Suppressor macrophage treated with lipopolysaccharide for 4 hours (primary cell): ENCODE measurements at regions not wholly inside any gene's neighbourhood (a gene's known extent, or its start where the extent isn't known, plus 50 kb on each side); places are given as distances from the start of the nearest gene placed in this dataset.
"Not testable (repeated sequence)": the region's sequence is repeated elsewhere in the genome, so short reads cannot be mapped to it uniquely, and the experiment has no call there.

ENCODE experiments used
- DNase-seq: peaks from one replicate; pipeline ENCODE4 v3.0.0-alpha.2; 2020

DNA sequence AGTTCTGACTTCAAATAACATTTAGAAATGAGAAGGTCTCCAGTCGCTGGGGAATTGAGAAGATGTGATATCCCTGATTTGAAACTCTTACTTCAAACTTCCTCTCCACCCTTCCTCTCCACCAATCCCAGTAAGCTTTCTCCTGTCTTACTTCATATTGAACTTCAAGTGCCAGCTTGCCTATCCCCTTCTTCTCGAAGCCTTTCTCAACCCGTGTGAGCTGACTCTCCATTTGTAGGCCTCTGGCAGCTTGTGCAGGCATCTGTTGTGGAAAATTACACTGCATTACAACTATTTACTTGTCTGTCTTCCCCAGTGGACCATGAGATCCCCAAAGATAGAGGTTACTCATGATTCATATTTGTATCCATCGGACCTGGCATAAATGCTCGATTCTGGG lies 280.8 kb upstream of the CDH5 start:
- no peak for DNase-seq

DNA sequence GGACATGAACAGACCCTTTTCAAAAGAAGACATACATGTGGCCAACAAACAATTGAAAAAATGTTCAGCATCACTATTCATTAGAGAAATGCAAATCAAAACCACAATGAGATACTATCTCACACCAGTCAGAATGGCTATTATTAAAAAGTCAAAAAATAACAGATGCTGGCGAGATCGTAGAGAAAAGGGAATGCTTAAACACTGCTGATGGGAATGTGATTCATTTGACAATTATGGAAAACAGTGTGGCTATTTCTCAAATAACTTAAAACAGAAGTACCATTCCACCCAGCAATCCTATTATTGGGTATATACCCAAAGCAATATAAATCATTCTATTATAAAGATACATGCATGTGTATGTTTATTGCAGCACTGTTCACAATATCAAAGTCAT lies 281.8 kb upstream of the CDH5 start:
- not testable (repeated sequence) for DNase-seq

DNA sequence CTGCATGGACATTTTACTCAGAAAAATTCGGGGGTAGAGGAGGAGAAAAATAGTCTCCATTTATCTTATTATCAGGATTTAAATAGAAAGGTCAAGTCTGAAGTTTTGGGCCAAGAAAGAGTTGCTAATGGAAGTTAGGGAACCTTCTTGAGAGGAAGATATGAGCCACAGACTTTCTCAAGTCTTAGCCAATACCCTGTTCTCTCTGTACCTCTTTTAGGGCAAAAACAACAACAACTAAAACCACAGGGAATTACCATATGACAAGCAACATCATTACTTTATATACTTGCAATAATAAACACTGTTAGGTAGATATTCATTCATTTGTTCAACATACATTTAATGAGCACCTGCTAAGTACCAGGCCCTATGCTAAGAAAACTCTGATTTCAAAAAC lies 282.2 kb upstream of the CDH5 start:
- DNase-seq: no peak

DNA sequence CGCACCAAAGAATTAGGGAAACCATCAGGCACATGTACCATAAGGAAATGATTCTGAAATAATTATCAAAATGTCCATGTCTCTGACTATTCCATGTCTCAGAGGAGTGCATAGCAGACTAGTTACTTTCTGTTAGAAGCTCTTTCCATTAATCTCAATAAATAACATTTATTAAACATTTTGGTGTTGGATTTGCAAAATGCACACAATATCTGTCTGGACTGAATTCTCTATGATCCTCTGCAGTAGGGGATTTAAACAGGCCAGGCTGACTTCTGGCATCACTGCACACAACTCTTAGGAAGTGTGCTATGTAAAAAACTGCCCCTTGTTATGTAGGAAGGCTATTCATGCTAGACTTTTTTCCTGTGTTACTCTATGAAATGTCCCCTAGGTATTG lies 283.3 kb upstream of the CDH5 start:
- no peak for DNase-seq

DNA sequence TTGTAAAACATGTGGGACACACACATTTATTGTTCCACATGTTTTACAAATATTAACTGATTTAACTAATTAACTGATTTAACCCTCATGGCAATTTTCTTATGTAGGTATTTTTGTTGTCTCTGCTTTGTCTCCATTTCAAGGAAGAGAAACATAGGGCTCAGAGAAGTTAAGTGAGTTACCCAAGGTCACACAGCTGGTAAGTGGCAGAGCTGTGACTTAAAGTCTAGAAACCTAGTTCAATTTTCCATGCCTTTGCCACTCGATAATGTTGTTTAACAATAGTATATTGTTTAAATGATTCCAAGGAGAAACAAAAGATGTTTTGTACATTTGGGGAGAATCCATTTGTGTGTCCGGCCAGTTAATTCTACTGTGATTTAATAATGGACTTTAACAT lies 284.1 kb upstream of the CDH5 start:
- DNase-seq: no peak

DNA sequence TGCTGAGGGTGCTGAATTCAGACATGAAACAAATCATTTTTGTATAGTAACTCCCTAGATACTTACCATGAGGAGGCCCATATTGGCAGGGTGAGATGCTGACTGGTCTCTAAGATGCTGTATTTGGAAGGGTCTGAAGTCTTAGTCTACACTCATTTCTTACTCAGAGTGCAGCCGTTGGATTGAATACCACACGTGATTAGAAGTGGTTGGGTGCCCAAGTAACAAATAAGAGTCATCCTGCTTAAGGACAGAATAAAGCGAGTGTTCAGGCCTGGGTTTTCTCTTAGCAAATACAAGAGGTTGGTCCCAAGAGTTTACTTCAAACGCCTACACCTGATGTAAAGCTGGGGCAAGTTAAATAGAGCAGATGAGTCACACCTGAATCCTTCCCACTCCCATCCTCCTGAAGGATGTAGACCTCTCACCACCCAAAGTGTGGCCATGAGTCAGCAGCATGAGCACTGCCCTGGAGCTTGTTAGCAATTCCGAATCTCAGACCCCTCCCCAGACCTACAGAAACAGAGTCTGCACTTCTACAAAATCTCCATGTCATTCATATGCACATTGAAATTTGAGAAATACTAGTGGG lies 284.6 kb upstream of the CDH5 start:
- DNase-seq: no peak

DNA sequence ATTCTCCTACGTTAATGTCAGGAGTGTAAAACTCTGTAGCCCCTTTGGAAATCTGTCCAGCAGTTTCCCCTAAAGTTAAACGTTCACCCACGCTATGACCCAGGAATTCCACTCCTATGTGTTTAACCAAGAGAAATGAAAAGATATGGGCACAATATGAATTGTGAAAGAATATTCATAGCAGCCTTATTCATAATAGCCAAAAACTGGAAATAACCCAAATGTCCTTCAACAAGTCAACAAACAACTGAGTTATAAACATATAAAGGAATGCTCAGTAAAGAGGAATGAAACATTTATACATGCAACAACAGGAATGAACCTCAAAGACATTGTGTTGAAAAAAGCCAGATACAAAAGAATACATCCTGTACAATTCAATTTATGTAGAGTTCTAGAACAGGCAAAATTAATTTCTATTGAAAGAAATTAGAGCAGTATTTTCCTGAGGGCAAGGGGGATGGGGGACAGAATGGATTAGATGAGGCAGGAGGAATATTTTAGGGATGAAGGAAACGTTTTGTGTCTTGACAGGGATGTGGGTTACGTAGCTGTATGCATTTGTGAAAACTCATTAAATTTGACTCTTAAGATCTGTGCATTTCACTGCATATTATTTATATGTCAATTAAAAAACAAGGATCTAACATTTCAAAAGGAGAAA lies 286.7 kb upstream of the CDH5 start:
- no peak for DNase-seq

DNA sequence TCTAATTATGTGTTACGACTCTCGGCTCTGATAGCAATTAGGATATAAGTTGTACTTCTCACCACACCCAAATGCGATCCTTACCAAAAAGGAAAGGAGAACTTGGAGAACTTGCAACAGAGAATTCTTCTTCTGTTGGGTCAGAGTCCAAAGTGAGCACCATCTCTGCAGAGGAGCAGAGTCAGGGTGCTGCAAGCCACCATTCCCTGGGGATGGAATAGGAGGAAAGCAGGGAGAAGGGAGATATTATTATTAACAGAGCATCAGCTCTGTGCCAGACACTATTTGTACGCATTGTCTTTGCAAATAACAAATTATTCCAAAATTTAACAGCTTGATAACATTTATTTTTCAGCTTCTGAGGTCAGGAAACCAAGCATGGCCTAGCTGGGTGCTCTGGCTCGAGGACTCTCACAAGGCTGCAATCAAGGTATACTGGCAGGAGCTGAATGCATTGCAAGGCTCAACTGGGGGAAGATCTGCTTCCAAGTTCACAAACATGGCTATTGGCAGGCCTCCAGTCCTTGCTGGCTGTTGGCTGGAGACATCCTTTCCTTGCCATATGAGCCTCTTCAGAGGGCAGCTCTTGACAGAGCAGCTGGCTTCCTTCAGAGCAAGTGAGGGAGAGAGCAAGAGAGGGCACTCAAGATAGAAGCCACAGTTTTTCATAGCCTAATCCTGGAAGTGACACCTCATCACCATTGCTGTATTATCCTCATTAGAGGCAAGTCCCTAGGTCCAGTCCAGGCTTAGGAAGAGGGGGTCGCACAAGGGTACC lies 296.2 kb upstream of the CDH5 start:
- no peak for DNase-seq

DNA sequence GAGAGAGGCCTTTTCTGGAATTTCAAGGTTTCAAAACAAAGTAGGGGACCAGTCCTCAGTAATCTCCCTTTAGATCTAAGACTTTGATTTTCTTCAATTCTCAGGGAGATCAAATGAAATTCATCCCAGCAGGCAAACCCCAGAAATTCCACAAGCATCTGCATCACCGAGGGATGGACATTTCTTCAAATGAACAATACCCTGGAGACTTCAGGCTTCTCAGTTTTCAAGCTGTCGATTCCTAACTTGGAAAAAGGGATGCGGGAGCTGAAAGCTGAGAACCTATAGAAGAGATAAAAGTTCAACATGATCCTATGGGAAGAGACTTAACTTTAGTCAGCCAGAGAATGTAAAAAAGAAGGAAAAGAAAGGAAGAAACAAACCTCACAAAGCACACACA lies 296.9 kb upstream of the CDH5 start:
- DNase-seq: no peak

DNA sequence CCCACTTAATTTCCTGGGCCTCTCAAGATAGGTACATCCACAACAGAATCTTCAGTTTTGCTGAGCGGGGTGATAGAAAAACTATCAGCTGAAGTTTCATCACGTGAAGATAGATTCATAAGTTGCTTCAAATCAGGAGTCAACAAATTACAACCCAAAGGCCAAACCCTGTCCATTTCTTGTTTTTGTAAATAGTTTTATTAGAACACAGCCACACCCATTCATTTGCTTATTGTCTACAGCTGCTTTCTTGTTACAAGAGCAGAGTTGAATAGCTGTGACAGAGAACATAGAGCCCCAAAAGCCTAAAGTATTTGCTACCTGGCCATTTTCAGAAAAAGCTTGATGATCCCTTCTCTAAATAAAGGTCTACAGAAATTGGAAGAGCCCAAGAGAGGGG lies 300.1 kb upstream of the CDH5 start:
- DNase-seq: no peak

DNA sequence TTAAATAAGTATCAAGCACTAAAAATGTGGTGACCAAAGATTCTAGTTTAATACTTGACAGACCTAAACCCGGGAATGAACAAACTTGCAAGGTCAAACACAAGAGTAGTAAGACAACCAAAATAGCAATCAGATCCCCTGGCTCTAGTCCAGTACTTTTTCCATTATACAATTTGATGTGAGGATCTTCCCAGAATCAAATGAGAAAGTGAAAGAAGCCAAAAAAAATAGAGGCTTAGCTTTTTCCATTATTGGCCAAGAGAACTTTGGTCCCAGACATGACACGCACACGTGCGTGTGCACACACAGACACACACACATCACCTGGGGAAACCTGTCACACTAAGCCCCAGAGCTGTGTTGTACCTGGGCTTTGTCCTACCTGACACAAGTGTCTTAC lies 300.6 kb upstream of the CDH5 start:
- no peak for DNase-seq

DNA sequence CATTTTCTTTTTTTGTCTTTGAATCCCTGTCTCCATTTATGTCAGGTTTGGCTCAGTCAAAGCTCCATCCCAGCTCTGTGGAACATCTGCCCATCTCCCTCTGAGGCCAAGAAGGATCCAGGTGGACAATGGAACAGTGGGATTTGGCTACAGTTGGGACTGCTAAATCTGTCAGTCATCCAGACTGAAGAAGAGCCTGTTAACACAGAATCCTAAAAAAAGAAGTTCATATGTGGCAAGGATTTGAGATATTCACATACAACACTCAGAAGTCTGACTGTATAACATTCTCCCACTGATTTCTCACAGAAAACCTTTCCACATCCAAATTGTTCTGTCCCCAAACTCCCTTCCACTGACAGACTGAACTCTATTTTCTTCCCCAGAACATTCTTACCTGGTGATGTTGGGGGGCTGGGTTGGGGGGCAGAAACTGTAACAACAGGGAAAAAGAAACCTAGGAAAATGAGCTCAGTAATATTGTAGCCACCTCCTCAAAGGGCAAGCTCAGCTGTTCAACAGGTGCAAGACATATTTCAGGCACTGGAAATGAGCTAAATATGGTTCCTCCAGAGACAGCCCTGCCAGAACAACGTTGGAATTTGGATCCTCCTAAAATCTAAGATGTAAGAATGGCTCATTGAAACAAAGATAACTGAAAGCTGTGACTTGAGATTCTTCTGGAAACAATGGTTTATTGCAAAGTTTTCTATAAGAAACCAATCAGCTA lies 301.5 kb upstream of the CDH5 start:
- DNase-seq: no peak

DNA sequence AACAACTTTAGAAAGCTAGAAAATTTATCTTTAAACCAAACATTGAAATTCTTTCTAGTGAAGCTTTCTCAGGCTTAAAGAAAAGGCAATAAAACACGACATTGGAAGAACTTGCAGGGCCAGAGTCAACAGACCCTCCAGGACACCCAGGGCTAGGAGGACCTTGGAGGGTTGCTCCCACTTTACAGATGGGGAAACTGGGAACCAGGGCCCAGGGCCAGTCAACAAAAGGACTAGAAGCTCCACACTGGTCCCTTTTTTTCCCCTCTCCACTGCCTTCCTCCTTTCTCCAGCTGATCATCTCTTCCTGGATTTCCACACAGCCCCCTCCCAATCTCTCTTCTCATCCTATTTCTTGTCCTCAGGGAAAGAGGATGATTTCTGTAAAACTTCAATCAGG lies 307.7 kb upstream of the CDH5 start:
- no peak for DNase-seq

DNA sequence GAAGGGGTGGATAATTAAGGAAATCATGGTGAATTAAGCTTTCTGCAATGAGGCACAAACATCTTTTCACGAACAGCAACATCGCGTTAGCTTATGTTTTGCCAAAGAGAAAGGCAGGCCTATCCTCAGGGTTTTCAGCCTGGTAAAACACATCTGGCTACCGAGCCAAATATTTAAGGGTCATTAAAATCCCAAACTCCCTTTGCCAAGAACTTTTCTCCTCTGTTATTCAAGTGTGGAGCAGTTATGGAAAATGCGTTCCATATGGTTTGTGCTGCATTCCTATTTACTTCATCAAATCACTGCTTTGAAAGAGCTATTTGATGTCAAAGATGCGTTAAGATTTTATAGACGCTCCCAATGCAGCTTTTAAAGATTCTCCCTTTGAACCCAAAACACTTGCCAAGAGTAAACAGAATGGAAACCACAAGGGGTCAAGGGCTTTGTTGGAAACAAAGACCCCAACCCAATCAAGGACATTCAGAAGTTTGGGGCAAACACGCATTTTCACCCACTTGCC lies 308.3 kb upstream of the CDH5 start:
- no peak for DNase-seq

DNA sequence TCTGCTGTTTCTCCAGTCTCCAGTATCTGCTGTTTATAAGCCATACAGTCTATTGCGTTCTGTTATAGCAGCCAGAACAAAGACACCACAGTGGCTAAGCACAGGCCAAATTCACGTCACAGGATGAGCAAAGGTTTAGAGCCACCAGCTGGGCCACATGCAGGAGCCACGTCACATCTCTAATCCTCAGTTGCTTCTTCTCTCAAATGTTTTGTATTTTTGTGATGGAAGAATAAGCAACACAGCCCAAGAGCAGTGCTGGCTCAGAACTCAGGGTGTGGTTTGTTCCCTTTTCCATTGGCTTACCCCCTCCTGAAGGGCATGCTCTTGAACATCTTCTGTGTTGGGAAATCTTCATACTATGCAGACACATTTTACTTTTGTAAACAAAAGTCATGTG lies 309.4 kb upstream of the CDH5 start:
- no peak for DNase-seq

DNA sequence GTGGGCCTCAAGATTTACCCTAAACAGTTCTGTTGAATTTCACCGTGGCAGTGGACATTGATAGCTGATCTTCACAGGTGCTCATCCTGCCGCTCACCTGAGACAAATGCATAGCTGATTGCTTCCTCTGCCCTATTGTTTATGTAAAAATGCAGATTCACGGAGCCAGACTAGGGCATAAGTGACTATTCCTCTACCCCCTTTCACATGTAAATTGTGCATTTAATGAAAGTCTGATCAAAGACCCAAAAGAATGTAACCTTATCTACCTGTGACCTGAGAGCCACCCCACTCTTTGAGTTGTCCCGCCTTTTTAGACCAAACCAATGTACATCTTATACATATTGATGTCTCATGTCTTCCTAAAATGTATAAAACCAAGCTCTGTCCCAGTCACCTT lies 312.4 kb upstream of the CDH5 start:
- no peak for DNase-seq

DNA sequence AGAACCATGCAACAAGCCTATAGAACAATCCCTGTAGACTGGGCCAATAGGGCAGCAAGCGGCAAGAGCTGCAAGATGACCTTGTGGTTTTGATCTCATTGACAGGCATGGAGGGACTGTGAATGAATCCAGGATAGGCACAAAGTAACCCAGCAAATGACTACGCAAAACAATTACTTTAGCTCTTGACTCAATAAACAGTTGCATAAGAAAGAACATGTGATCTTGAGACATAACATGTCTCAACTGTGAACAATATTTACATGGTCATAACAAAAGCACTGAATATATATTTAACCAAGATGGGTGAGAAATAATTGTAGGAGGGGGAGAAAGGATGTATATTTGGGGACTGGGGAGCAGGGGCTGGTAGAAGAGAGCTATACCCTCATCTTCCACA lies 313.7 kb upstream of the CDH5 start:
- DNase-seq: peak; percentile 11

DNA sequence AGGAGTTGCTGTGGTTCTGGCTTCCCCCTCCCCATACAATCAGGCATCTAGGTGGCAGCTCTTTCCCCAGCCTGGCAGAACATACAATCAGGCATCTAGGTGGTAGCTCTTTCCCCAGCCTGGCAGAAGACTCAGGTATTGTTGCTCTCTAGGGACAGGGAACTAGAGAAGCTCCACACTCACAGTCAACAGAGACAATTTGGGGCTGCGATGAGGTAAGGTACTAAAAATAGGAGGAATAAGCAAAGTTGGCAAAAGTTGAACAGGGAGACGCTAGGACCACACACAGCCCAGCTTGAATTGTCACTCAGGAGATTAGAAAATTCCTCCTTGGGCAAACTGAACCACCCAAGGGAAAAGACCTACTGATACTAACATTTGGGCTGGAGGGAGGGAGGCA lies 315.5 kb upstream of the CDH5 start:
- no peak for DNase-seq

DNA sequence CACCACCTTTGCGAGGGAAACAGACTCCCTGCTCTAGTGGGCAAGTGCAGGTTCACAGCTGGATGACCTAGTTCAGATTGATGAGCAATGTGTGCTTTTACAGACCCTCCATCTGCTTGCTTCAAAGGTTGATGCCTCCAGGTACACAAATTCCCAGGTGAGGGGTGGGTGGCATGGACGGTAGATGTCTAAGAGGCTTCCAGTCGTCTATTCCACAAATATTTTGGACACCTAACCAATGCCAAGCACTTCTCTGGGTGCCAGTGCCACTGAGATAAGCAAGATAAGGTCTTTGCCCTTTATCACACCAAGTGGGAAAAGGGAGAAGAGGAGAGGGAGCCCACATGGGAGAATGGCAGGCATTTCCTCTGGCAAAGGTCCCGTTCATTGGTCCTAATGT lies 316.6 kb upstream of the CDH5 start:
- no peak for DNase-seq

DNA sequence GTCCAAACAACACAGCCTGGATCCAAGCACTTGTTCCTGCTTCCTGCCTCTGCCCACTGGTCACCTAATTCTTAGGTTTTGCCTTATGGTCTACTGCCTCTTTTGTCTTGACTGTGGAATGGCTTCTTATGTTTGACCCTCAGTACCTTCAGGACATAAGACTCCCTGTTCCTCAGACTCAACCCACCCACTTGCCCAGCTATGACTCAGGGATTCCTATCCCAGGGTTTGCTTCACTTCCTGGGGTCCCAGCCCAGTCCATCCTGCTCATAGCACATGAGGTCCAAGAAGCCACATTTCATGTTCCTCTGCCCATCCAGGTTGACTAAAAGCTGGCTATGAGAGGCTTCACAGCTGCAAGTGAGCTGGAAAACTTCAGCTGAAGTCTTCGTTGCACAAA lies 320.9 kb upstream of the CDH5 start:
- DNase-seq: no peak

DNA sequence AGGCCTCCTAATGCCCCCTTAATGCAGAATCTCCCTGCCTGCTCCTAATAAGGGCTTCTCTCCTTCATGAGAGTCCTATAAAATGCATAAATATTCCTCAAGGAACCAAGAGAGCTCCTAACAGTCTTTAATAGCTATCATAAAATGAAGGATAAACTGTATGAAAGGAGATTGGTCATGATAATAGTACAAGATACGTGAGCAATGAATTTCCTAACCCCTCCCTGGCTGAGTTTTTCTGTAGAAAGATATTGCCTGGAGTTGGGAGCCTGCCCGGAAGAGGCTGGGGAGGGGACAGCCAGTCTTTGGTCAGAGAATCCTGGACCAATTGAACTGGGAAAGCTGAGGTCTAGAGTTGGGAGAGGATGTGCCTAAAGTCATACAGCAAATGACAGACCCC lies 321.9 kb upstream of the CDH5 start:
- DNase-seq: no peak

DNA sequence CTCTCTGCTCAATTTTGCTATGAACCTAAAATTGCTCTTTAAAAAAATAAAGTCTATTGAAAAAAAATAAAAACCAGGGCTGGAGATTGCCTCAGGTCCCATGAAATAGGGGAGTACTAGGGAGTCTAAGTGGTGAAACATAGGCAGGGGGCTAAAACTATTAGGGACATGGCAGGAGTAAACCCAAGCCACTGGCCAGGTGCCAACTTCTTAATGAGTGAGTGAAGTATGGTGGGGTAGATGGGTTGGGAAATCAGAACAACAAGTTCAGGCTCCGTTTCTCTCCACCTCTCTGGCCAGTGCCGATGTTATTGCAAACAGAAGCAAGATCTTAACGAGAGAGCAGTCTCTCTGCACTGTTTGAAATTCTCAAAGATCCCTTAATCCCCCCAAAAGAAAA lies 322.4 kb upstream of the CDH5 start:
- DNase-seq: no peak

DNA sequence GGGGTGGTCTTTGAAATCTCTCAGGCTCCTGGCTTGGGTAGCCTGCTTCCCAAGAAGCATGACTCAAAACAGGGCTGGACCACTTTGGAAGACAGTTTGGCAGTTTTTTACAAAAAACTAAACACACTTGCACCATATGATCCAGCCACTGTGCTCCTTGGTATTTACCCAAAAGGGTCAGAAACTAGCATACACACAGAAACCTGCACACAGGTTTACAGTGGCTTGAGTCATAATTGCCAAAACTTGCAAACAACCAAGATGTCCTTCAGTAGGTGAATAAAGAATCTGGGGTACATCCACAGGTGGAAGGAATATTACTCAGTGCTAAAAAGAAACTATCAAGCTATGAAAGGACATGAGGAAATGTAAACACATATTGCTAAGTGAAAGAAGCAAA lies 323.2 kb upstream of the CDH5 start:
- no peak for DNase-seq

DNA sequence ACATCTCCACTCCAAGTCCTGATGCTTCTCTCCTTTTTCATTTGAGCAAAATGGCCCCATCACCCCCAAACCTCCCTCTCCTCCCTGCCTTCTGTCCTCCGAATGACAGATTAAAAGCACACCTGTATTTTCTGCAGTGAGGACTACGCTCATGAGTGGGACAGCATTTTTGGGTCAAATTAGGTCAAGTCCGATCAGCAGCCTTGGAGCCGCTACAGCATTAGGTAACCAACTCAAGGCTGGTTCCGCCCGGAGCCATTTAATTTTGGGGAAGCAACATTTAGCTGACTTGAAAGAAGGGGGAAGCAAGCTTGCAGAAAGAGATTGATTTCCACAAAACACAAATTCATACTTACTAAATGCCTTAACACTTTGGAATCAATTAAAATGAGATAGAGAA lies 324.1 kb upstream of the CDH5 start:
- DNase-seq: no peak
